ENCODE measurements at regions not wholly inside any gene's neighbourhood (a gene's known extent, or its start where the extent isn't known, plus 50 kb on each side); places are given as distances from the start of the nearest gene placed in this dataset.

DNA sequence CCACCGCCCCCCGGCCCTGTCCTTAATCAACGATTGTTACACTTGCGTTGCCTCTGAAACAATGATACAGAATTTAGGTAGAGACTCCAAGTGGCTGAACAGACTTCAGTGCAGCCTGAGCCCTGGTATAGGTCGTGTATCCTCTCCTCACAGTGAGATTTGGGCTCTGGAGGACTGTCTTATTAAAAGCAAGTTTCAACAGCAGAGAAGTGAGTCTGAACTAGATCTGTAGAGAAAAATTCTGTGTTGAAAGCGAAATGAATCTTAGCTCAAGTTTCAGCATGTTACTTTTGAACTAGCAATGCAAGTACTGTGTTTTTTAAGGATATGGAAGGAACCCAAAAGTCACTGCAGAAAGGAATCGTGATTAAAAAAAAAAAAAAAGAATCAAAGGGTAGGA is 103.1 kb downstream of the HOXA1 start:
- no peaks in the 10 kb centered on the region for H3K9me3 ChIP-seq (ENCODE audit: control insufficient read depth, low read length)

DNA sequence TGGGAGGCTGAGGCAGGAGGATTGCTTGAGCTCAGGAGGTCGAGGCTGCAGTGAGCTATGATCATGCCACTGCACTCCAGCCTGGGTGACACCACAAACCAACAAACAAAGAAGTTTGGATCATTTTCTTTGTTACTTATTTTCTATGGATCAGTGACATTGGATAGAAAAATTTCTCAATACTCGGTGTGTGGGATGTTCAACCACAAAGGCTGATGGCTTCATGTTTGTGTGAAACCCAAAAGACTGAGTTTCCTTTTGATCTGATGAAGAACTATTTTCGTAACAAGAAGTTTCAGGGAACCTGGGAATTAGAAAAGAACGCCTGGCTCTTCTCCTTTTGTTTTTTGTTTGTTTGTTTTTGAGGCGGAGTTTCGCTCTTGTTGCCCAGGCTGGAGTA is 104.0 kb downstream of the HOXA1 start:
- H3K4me3 ChIP-seq (ENCODE audit: low read depth, low read length): no peak overlapping the region
- TF ChIP-seq, protein P1, sequence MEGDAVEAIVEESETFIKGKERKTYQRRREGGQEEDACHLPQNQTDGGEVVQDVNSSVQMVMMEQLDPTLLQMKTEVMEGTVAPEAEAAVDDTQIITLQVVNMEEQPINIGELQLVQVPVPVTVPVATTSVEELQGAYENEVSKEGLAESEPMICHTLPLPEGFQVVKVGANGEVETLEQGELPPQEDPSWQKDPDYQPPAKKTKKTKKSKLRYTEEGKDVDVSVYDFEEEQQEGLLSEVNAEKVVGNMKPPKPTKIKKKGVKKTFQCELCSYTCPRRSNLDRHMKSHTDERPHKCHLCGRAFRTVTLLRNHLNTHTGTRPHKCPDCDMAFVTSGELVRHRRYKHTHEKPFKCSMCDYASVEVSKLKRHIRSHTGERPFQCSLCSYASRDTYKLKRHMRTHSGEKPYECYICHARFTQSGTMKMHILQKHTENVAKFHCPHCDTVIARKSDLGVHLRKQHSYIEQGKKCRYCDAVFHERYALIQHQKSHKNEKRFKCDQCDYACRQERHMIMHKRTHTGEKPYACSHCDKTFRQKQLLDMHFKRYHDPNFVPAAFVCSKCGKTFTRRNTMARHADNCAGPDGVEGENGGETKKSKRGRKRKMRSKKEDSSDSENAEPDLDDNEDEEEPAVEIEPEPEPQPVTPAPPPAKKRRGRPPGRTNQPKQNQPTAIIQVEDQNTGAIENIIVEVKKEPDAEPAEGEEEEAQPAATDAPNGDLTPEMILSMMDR (IDR thresholded peaks at IDR 0.05): no peak
- H3K79me2 ChIP-seq: no peaks in the 10 kb centered on the region
- H3K4me1 ChIP-seq: no peaks in the 10 kb centered on the region
- no peaks in the 10 kb centered on the region for H3K27me3 ChIP-seq (ENCODE audit: control insufficient read depth, insufficient read depth, low read length)
- H3K27ac ChIP-seq: no peak overlapping the region
- no peak overlapping the region for H2AFZ ChIP-seq
- no peak overlapping the region for H3K9ac ChIP-seq
- no peaks in the 10 kb centered on the region for H3K9me3 ChIP-seq (ENCODE audit: control insufficient read depth, low read length)
- H3K36me3 ChIP-seq (ENCODE audit: control insufficient read depth, insufficient read depth, low read length): no peaks in the 10 kb centered on the region
- H3K4me2 ChIP-seq (ENCODE audit: low read length): no peak overlapping the region

More for the DNA sequence above, 103.1 kb downstream of the HOXA1 start:
- no peak overlapping the region for H2AFZ ChIP-seq
- TF ChIP-seq, protein P1 (IDR thresholded peaks at IDR 0.05): no peak
- H3K4me1 ChIP-seq: no peaks in the 10 kb centered on the region
- no peaks in the 10 kb centered on the region for H3K27me3 ChIP-seq (ENCODE audit: control insufficient read depth, insufficient read depth, low read length)
- H3K27ac ChIP-seq: no peak overlapping the region
- no peaks in the 10 kb centered on the region for H3K79me2 ChIP-seq
- no peaks in the 10 kb centered on the region for H3K36me3 ChIP-seq (ENCODE audit: control insufficient read depth, insufficient read depth, low read length)
- H3K9ac ChIP-seq: no peak overlapping the region
- H3K4me3 ChIP-seq (ENCODE audit: low read depth, low read length): no peak overlapping the region
- no peak overlapping the region for H3K4me2 ChIP-seq (ENCODE audit: low read length)

DNA sequence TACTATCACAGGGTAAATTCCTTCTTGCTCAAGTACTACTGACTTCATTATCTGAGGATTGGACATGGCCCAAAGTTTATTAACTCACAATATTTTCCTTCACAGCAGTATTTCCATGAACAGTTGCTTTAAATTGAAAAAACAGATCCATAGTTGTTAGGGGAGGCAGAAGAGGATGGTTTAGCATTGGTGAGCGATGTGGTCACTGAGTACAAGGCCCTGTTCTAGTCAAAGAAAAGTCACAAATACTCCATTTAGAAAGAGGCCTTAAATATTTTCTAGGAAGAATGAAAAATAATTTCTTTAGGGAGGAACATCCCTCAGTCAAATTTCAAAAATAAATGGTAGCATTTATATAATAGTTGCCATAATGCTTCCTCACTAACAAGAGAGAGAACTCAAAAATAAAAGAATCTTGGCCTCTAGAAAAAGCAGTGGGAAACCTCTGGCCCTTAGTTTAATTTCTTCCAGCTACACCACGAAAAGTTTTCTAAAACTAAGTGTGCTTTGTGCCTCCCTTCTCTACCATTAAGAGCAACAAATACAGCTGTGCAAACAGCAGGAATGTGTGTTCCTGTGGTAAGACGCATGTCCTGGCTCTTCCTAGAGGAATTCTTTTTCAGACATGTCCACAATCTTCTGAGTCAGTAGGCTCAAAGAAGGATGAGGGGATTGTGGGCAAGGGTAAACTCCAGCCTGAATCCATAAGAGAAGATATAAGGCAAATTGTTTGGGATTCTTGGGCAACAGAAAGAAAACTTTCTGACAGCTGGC is 105.7 kb downstream of the HOXA1 start:
- H3K27ac ChIP-seq: no peak overlapping the region
- H3K79me2 ChIP-seq: no peaks in the 10 kb centered on the region
- H3K27me3 ChIP-seq (ENCODE audit: control insufficient read depth, insufficient read depth, low read length): no peaks in the 10 kb centered on the region
- no peak overlapping the region for H3K9ac ChIP-seq
- TF ChIP-seq, protein P1 (IDR thresholded peaks at IDR 0.05): no peak
- H3K36me3 ChIP-seq (ENCODE audit: control insufficient read depth, insufficient read depth, low read length): no peaks in the 10 kb centered on the region
- no peaks in the 10 kb centered on the region for H3K9me3 ChIP-seq (ENCODE audit: control insufficient read depth, low read length)
- no peak overlapping the region for H2AFZ ChIP-seq
- H3K4me2 ChIP-seq (ENCODE audit: low read length): no peak overlapping the region
- no peak overlapping the region for H3K4me3 ChIP-seq (ENCODE audit: low read depth, low read length)
- H3K4me1 ChIP-seq: no peaks in the 10 kb centered on the region

DNA sequence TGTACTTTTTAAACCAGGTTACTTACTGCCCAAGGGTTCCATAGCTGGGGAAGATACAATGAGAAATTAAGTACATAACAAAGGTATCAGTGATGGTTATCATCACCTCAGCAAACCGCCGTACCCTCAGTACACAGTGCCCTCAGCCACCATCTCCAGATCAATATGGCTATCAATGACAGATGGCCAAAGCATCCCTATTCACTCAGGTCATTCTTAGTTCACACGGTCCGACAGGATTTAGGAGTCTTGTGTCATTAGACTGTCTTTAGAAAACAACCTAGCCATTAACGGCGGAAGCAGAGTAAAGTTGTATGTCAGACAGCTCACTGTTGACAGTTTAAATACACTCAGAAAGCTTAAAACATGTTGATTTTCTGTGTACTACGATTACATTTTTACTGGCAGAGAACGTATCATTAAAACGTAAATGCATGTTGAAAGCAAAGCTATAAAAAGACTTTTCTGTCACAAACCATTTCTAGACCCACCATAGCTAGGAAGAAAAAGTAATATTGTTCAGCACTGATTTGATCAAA is 106.9 kb downstream of the HOXA1 start:
- TF ChIP-seq, protein P1 (IDR thresholded peaks at IDR 0.05): no peak
- Histone ChIP-seq H3K4me1 (no peaks in the 10 kb centered on the region), H3K9me3 (ENCODE audit: control insufficient read depth, low read length) (no peaks in the 10 kb centered on the region), H3K9ac (no peak overlapping the region), H3K4me2 (ENCODE audit: low read length) (no peak overlapping the region), H2AFZ (no peak overlapping the region), H3K27ac (no peak overlapping the region), H3K79me2 (no peaks in the 10 kb centered on the region), H3K36me3 (ENCODE audit: control insufficient read depth, insufficient read depth, low read length) (no peaks in the 10 kb centered on the region), H3K4me3 (ENCODE audit: low read depth, low read length) (no peak overlapping the region), H3K27me3 (ENCODE audit: control insufficient read depth, insufficient read depth, low read length) (no peaks in the 10 kb centered on the region)

DNA sequence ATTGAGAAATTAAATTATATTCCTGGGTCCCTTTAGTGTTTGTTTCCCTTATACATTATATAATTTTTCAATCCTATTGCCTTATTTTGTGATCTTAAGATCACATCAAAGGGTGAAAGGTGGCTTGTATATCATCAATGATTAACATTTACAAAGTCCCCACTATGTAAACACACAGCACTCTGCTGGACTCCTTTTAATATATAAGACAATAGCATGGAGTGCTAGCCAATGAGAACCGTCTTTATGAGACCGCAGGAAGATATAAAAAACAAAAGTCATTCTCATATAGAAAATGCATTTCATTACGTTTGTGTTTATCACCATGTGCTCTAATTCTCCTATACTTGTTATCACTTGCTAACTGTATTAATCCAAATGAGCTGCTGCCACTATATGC is 108.5 kb downstream of the HOXA1 start:
- Histone ChIP-seq H3K4me3 (ENCODE audit: low read depth, low read length) (no peak overlapping the region), H3K79me2 (no peaks in the 10 kb centered on the region), H3K9ac (no peak overlapping the region), H3K4me2 (ENCODE audit: low read length) (no peak overlapping the region), H3K27me3 (ENCODE audit: control insufficient read depth, insufficient read depth, low read length) (no peaks in the 10 kb centered on the region), H3K9me3 (ENCODE audit: control insufficient read depth, low read length) (no peaks in the 10 kb centered on the region), H3K36me3 (ENCODE audit: control insufficient read depth, insufficient read depth, low read length) (no peaks in the 10 kb centered on the region), H3K4me1 (no peaks in the 10 kb centered on the region), H2AFZ (no peak overlapping the region), H3K27ac (no peak overlapping the region)
- TF ChIP-seq, protein P1 (IDR thresholded peaks at IDR 0.05): no peak

All from parathyroid adenoma (tissue), 2 donors.